ENCODE measurements at regions not wholly inside any gene's neighbourhood (a gene's known extent, or its start where the extent isn't known, plus 50 kb on each side); places are given as distances from the start of the nearest gene placed in this dataset.

- CTCF ChIA-PET, result no interaction called here
- ATAC-seq (no peak), DNase-seq (no peak)
- Mint-ChIP-seq H3K9me3 (ENCODE audit: insufficient read depth) (peaks cover 10% of the 10 kb centered on the region), H3K27ac (no peak overlapping the region), H3K36me3 (ENCODE audit: low read depth) (no peaks in the 10 kb centered on the region), H3K4me3 (no peak overlapping the region), H3K4me1 (ENCODE audit: low read depth) (no peaks in the 10 kb centered on the region), H3K27me3 (ENCODE audit: low read depth) (no peaks in the 10 kb centered on the region)
- POLR2A ChIA-PET, result no interaction called here
Observed at GRCh38 chr2:14137643-14138042, 494.9 kb upstream of the LRATD1 start.

DNA sequence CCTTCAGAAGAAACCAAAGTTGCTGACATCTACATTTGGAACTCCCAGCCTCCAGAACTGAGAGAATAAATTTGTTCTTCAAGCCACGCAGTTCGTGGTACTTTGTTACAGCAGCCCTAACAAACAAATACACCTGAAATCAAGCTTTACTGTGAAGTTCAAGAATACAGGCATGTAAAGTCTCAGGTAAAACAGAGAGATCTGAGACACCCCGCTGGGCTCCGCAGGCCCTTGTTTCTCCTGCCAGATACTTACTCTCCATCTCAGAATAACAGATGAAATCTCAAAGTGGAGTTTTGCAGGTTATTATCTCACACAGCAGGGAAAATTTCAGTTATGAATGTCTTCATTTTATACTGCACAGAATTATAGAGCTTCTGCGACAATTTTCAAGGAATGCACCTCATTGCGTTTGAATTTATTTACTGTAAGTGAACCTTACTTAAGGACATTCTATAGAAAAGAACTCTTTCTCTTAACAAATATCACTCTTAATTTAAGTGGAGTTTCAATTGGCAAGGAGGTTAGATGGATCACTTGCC lies 492.4 kb upstream of the LRATD1 start:
- no peak for DNase-seq
- no peaks in the 10 kb centered on the region for H3K36me3 Mint-ChIP-seq (ENCODE audit: low read depth)
- CTCF ChIA-PET, result no interaction called here

GRCh38 chr2:14143435-14143834 lies 489.1 kb upstream of the LRATD1 start:
- no peaks in the 10 kb centered on the region for H3K27me3 Mint-ChIP-seq (ENCODE audit: low read depth)
- H3K4me1 Mint-ChIP-seq (ENCODE audit: low read depth), result no peaks in the 10 kb centered on the region
- no peak overlapping the region for H3K4me3 Mint-ChIP-seq
- H3K9me3 Mint-ChIP-seq (ENCODE audit: insufficient read depth), result peaks cover 12% of the 10 kb centered on the region
- DNase-seq (no peak), ATAC-seq (no peak)
- no peaks in the 10 kb centered on the region for H3K36me3 Mint-ChIP-seq (ENCODE audit: low read depth)
- ChIA-PET CTCF (no interaction called here), POLR2A (no interaction called here)
- H3K27ac Mint-ChIP-seq, result no peak overlapping the region

More for the DNA sequence above, 492.4 kb upstream of the LRATD1 start:
- Mint-ChIP-seq H3K4me1 (ENCODE audit: low read depth) (no peaks in the 10 kb centered on the region), H3K27ac (no peak overlapping the region), H3K9me3 (ENCODE audit: insufficient read depth) (peaks cover 7% of the 10 kb centered on the region), H3K4me3 (no peak overlapping the region), H3K27me3 (ENCODE audit: low read depth) (no peaks in the 10 kb centered on the region)
- no peak for ATAC-seq
- POLR2A ChIA-PET, result no interaction called here

DNA sequence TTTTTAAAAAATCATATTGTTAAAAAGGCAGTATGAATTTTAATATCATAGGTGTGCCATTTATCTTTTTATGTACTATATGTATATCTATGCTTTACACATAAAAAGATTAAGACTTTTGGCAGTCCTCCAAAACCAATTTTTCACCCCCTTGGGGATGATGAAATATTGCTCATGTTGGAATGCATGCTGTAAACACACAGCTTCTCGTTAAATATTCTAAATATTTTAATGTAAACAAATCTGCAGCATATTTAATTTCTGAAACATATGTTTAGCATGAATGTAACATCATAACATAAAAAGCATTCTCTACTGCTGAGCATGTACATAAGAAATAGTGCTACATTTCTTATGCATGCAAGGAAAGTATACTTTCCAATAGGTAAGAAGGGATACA lies 484.3 kb upstream of the LRATD1 start:
- POLR2A ChIA-PET, result no interaction called here
- H3K27me3 Mint-ChIP-seq (ENCODE audit: low read depth), result no peaks in the 10 kb centered on the region

DNA sequence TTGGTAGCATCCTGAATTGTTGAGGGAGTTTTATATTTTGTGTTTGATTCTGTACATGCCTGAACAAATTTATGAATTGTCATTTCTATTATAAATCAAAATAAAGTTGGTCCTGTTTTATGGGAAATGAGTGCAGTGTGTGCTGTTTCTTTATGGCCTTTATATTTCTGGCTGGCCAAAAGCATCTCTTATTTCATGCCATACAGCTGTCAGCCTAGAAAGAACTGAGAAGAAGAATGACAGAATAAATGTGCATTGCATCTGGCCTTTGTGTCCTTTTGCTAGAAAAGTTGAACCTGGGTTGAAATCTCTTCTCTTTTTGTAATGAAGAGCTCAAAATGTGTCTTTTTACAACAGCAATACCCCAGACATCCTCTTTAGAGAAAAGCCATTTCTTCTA lies 474.7 kb upstream of the LRATD1 start:
- no peak for DNase-seq
- no peaks in the 10 kb centered on the region for H3K4me1 Mint-ChIP-seq (ENCODE audit: low read depth)
- POLR2A ChIA-PET, result no interaction called here
- H3K9me3 Mint-ChIP-seq (ENCODE audit: insufficient read depth), result peaks cover 5% of the 10 kb centered on the region
- no peak overlapping the region for H3K27ac Mint-ChIP-seq
- CTCF ChIA-PET, result no interaction called here
- ATAC-seq, result no peak
- H3K4me3 Mint-ChIP-seq, result no peak overlapping the region
- no peaks in the 10 kb centered on the region for H3K36me3 Mint-ChIP-seq (ENCODE audit: low read depth)
- no peaks in the 10 kb centered on the region for H3K27me3 Mint-ChIP-seq (ENCODE audit: low read depth)

More for the DNA sequence above, 484.3 kb upstream of the LRATD1 start:
- no peak for DNase-seq
- no peaks in the 10 kb centered on the region for H3K4me1 Mint-ChIP-seq (ENCODE audit: low read depth)
- no peaks in the 10 kb centered on the region for H3K36me3 Mint-ChIP-seq (ENCODE audit: low read depth)
- no peak for ATAC-seq
- peaks cover 5% of the 10 kb centered on the region for H3K9me3 Mint-ChIP-seq (ENCODE audit: insufficient read depth)
- no peak overlapping the region for H3K4me3 Mint-ChIP-seq
- CTCF ChIA-PET, result no interaction called here
- no peak overlapping the region for H3K27ac Mint-ChIP-seq

GRCh38 chr2:14180333-14180732 lies 452.2 kb upstream of the LRATD1 start:
- DNase-seq (no peak), ATAC-seq (no peak)
- Mint-ChIP-seq H3K27me3 (ENCODE audit: low read depth) (no peaks in the 10 kb centered on the region), H3K36me3 (ENCODE audit: low read depth) (no peaks in the 10 kb centered on the region), H3K27ac (no peak overlapping the region), H3K4me1 (ENCODE audit: low read depth) (no peaks in the 10 kb centered on the region), H3K4me3 (no peak overlapping the region), H3K9me3 (ENCODE audit: insufficient read depth) (peaks cover 8% of the 10 kb centered on the region)
- POLR2A ChIA-PET, result no interaction called here
- CTCF ChIA-PET, result no interaction called here

DNA sequence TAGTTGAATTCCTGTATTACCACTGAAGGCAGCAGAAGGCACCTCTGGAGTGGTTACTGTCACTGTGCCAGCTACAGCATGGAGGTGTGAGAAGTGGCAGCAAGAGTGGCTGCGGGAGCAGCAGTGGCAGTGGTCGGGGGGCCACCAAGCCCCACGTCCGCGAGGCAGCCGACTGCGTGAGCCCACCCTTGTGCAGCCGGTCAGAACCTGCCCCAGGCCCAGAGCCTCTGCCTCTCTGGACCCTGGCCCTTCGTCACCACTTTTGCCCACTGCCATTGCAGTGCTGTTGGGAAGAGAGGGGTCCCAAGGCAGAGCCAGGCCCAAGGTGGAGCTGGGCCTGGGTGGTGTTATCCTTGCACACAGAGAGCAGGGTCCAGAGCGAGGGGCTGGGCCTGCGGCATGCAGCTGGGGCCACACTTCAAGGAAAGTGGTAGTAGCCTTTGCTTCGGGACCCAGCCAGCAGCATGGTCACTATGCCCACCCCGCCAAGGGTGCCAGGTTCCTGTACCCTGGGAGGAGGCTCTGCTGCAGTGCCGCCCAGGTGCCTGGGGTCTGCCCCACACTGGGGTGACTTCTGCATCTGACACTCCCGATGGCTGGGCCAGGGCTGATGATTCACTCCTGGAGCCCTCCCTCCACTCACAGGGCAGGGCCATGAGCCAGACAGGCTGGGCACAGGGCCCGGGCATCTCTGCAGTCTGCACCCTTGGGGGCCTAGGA lies 450.1 kb upstream of the LRATD1 start:
- H3K27ac Mint-ChIP-seq, result no peak overlapping the region
- POLR2A ChIA-PET, result no interaction called here
- H3K4me3 Mint-ChIP-seq, result no peak overlapping the region
- no peaks in the 10 kb centered on the region for H3K36me3 Mint-ChIP-seq (ENCODE audit: low read depth)
- ATAC-seq, result no peak
- peaks cover 8% of the 10 kb centered on the region for H3K9me3 Mint-ChIP-seq (ENCODE audit: insufficient read depth)
- H3K4me1 Mint-ChIP-seq (ENCODE audit: low read depth), result no peaks in the 10 kb centered on the region
- no peaks in the 10 kb centered on the region for H3K27me3 Mint-ChIP-seq (ENCODE audit: low read depth)
- DNase-seq, result no peak
- CTCF ChIA-PET, result no interaction called here

DNA sequence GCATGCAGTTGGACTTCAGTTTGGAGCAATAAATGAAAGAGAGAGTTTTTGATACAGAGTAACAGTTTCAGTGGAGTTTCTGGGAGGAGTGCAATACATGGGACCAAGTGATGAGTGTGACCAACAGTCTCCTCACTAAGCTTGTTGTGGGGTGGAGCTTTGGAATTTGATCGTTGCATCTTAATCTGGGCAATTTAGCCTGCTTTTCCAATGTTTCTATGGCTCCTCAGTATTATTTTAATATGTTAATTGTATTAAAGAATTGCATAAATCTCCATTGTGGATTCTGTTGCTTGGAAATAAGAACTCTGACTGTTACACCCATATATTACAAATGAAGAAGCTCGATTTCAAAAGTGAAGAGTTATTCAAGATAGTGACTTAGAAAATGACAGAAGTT lies 446.6 kb upstream of the LRATD1 start:
- POLR2A ChIA-PET, result no interaction called here
- no peaks in the 10 kb centered on the region for H3K36me3 Mint-ChIP-seq (ENCODE audit: low read depth)
- no peaks in the 10 kb centered on the region for H3K4me1 Mint-ChIP-seq (ENCODE audit: low read depth)
- H3K9me3 Mint-ChIP-seq (ENCODE audit: insufficient read depth), result peaks cover 8% of the 10 kb centered on the region
- H3K4me3 Mint-ChIP-seq, result no peak overlapping the region
- no peak overlapping the region for H3K27ac Mint-ChIP-seq
- ATAC-seq (no peak), DNase-seq (no peak)
- CTCF ChIA-PET, result no interaction called here
- no peaks in the 10 kb centered on the region for H3K27me3 Mint-ChIP-seq (ENCODE audit: low read depth)

DNA sequence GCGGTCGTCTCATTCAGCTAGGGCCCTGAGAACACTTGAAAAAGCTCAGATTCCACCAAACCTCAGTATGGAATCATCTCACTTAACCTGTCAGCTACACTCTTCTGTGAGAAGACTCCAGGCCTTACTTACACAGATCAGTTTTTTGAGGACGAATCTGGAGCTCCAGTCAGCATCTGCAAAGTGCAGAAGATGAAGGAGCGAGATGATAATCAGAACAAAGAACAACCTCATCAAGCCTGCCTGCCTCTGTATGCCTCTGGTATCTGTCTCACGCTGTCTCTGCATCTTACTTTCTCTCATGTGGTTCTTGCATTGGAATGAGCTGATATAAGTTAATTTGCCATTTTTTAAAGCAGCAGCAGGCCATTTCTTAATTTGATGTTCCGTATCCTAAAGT lies 444.1 kb upstream of the LRATD1 start:
- H3K36me3 Mint-ChIP-seq (ENCODE audit: low read depth), result no peaks in the 10 kb centered on the region
- H3K27me3 Mint-ChIP-seq (ENCODE audit: low read depth), result no peaks in the 10 kb centered on the region
- CTCF ChIA-PET, result no interaction called here
- no peak overlapping the region for H3K27ac Mint-ChIP-seq
- no peaks in the 10 kb centered on the region for H3K4me1 Mint-ChIP-seq (ENCODE audit: low read depth)
- ATAC-seq (no peak), DNase-seq (no peak)
- H3K4me3 Mint-ChIP-seq, result no peak overlapping the region
- POLR2A ChIA-PET, result no interaction called here
- peaks cover 10% of the 10 kb centered on the region for H3K9me3 Mint-ChIP-seq (ENCODE audit: insufficient read depth)

DNA sequence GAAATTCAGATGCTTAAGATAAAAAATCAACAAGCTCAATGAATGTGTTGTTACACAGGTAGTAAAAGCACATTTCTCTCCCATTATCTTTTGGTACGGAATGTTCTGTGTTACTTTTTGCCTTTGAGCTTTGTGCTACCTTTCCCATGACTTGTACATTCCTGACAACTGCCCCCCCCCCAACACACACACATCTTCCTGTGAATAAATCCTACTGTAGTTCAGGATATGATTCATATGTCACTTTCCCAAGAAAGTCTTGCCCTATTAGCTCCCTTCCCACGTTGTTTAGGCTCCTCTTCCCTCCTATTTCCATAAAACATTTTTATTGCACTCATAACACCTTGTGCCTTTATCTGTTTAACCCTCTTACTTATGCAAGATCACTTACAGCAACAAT lies 442.6 kb upstream of the LRATD1 start:
- Mint-ChIP-seq H3K9me3 (ENCODE audit: insufficient read depth) (peaks cover 12% of the 10 kb centered on the region), H3K27me3 (ENCODE audit: low read depth) (no peaks in the 10 kb centered on the region), H3K4me3 (no peak overlapping the region), H3K36me3 (ENCODE audit: low read depth) (no peaks in the 10 kb centered on the region), H3K4me1 (ENCODE audit: low read depth) (no peaks in the 10 kb centered on the region), H3K27ac (no peak overlapping the region)
- DNase-seq, result no peak
- CTCF ChIA-PET, result no interaction called here
- no peak for ATAC-seq
- POLR2A ChIA-PET, result no interaction called here

- no peak overlapping the region for H3K4me3 Mint-ChIP-seq
- H3K9me3 Mint-ChIP-seq (ENCODE audit: insufficient read depth), result peaks cover 14% of the 10 kb centered on the region
- no peaks in the 10 kb centered on the region for H3K4me1 Mint-ChIP-seq (ENCODE audit: low read depth)
- no peak overlapping the region for H3K27ac Mint-ChIP-seq
- no peak for DNase-seq
- no peaks in the 10 kb centered on the region for H3K27me3 Mint-ChIP-seq (ENCODE audit: low read depth)
- ChIA-PET CTCF (no interaction called here), POLR2A (no interaction called here)
- ATAC-seq, result no peak
- H3K36me3 Mint-ChIP-seq (ENCODE audit: low read depth), result no peaks in the 10 kb centered on the region
Observed at GRCh38 chr2:14194233-14194632, 438.3 kb upstream of the LRATD1 start.

DNA sequence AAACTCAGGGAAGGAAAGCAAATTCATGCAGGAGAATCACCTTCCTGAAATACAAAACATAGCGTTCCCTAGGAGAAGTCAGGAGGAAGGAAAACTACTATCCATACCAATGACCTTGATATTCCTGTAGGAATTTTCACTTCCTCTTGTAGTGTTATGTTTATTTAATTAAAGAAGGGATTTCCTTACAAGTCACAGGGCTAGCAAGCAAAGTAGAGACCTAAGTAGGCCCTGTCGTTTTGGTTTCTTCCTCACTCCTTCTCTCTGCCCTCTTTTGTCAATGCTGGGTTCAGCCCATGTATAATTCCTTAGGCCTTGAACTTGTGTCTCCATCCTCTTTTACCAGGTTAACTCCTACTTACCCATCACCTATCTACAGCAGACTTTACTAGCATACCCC lies 435.2 kb upstream of the LRATD1 start:
- DNase-seq, result no peak
- H3K4me3 Mint-ChIP-seq, result no peak overlapping the region
- no peaks in the 10 kb centered on the region for H3K27me3 Mint-ChIP-seq (ENCODE audit: low read depth)
- no peaks in the 10 kb centered on the region for H3K4me1 Mint-ChIP-seq (ENCODE audit: low read depth)
- peaks cover 19% of the 10 kb centered on the region for H3K9me3 Mint-ChIP-seq (ENCODE audit: insufficient read depth)
- POLR2A ChIA-PET, result no interaction called here
- no peak for ATAC-seq
- no peaks in the 10 kb centered on the region for H3K36me3 Mint-ChIP-seq (ENCODE audit: low read depth)
- CTCF ChIA-PET, result no interaction called here
- no peak overlapping the region for H3K27ac Mint-ChIP-seq

GRCh38 chr2:14199040-14199439 lies 433.5 kb upstream of the LRATD1 start:
- ATAC-seq (no peak), DNase-seq (no peak)
- H3K36me3 Mint-ChIP-seq (ENCODE audit: low read depth), result no peaks in the 10 kb centered on the region
- H3K4me3 Mint-ChIP-seq, result no peak overlapping the region
- peaks cover 16% of the 10 kb centered on the region for H3K9me3 Mint-ChIP-seq (ENCODE audit: insufficient read depth)
- no peak overlapping the region for H3K27ac Mint-ChIP-seq
- ChIA-PET CTCF (no interaction called here), POLR2A (no interaction called here)
- no peaks in the 10 kb centered on the region for H3K27me3 Mint-ChIP-seq (ENCODE audit: low read depth)
- H3K4me1 Mint-ChIP-seq (ENCODE audit: low read depth), result no peaks in the 10 kb centered on the region

Data from activated CD8-positive, alpha-beta T cell treated with anti-CD3 and anti-CD28 coated beads, Interleukin-2, amount 10 ng/mL, durations not matched to agents 7 days and 5 days (primary cell).